Activated CD4-positive, alpha-beta T cell treated with anti-CD3 and anti-CD28 coated beads for 48 hours (primary cell): ENCODE measurements at regions not wholly inside any gene's neighbourhood (a gene's known extent, or its start where the extent isn't known, plus 50 kb on each side); places are given as distances from the start of the nearest gene placed in this dataset.
"Not testable (repeated sequence)": the region's sequence is repeated elsewhere in the genome, so short reads cannot be mapped to it uniquely, and the experiment has no call there.

ENCODE experiments used
- DNase-seq: peaks from one replicate; pipeline ENCODE4 v3.0.0-alpha.2; 2020

- not testable (repeated sequence) for DNase-seq
These were observed 403.2 kb upstream of the SMIM31 start for GRCh38 chr4:164350716-164351115.

- no peak for DNase-seq
These were observed 396.0 kb upstream of the SMIM31 start for GRCh38 chr4:164357957-164358356.

GRCh38 chr4:164358400-164358799 is 395.5 kb upstream of the SMIM31 start:
- DNase-seq, result no peak

- no peak for DNase-seq
These were observed 394.1 kb upstream of the SMIM31 start for GRCh38 chr4:164359881-164360280.

- DNase-seq, result no peak
These were observed 385.0 kb upstream of the SMIM31 start for GRCh38 chr4:164368894-164369293.

- DNase-seq, result no peak
These were observed 380.9 kb upstream of the SMIM31 start for GRCh38 chr4:164373021-164373420.

- no peak for DNase-seq
These were observed 376.7 kb upstream of the SMIM31 start for GRCh38 chr4:164377277-164377676.

- no peak for DNase-seq
These were observed 375.6 kb upstream of the SMIM31 start for GRCh38 chr4:164378361-164378760.

GRCh38 chr4:164379694-164380093 is 374.2 kb upstream of the SMIM31 start:
- no peak for DNase-seq

- no peak for DNase-seq
These were observed 372.1 kb upstream of the SMIM31 start for GRCh38 chr4:164381859-164382258.

- no peak for DNase-seq
These were observed 370.9 kb upstream of the SMIM31 start for GRCh38 chr4:164383058-164383357.

GRCh38 chr4:164383358-164384220 is 370.3 kb upstream of the SMIM31 start:
- DNase-seq, result peak; percentile 21

GRCh38 chr4:164384416-164384815 is 369.5 kb upstream of the SMIM31 start:
- no peak for DNase-seq

- DNase-seq, result no peak
These were observed 357.5 kb upstream of the SMIM31 start for GRCh38 chr4:164396439-164396838.

- DNase-seq, result no peak
These were observed 351.4 kb upstream of the SMIM31 start for GRCh38 chr4:164402554-164402953.

GRCh38 chr4:164405774-164406173 is 348.2 kb upstream of the SMIM31 start:
- no peak for DNase-seq

GRCh38 chr4:164408831-164409230 is 345.1 kb upstream of the SMIM31 start:
- DNase-seq, result no peak

GRCh38 chr4:164410401-164410800 is 343.5 kb upstream of the SMIM31 start:
- DNase-seq, result no peak

GRCh38 chr4:164412246-164412645 is 341.7 kb upstream of the SMIM31 start:
- DNase-seq, result no peak

GRCh38 chr4:164413743-164414142 is 340.2 kb upstream of the SMIM31 start:
- no peak for DNase-seq

- DNase-seq, result no peak
These were observed 330.1 kb upstream of the SMIM31 start for GRCh38 chr4:164423819-164424218.

GRCh38 chr4:164424846-164425245 is 329.1 kb upstream of the SMIM31 start:
- DNase-seq, result no peak

GRCh38 chr4:164428561-164428960 is 325.4 kb upstream of the SMIM31 start:
- no peak for DNase-seq

GRCh38 chr4:164438321-164438720 is 315.6 kb upstream of the SMIM31 start:
- no peak for DNase-seq

GRCh38 chr4:164439037-164439436 is 314.9 kb upstream of the SMIM31 start:
- no peak for DNase-seq
